GM18873 (cell line): ENCODE measurements at regions not wholly inside any gene's neighbourhood (a gene's known extent, or its start where the extent isn't known, plus 50 kb on each side); places are given as distances from the start of the nearest gene placed in this dataset.
"Not testable (repeated sequence)": the region's sequence is repeated elsewhere in the genome, so short reads cannot be mapped to it uniquely, and the experiment has no call there.

Source experiments
- ATAC-seq: cut with Tn5 transposase; IDR thresholded peaks from one replicate; pipeline ENCODE4 v1.9.1; 2021; ENCODE audit warnings: mild to moderate bottlenecking, moderate library complexity, moderate number of reproducible peaks; ENCODE audit not compliant: unreplicated experiment, low FRiP score

GRCh38 chr14:71610149-71610548 is 322.1 kb upstream of the RGS6 start:
- ATAC-seq, result no peak

GRCh38 chr14:71610797-71611196 is 321.4 kb upstream of the RGS6 start:
- ATAC-seq, result no peak

- ATAC-seq, result no peak
Observed at GRCh38 chr14:71613168-71613567, 319.1 kb upstream of the RGS6 start.

DNA sequence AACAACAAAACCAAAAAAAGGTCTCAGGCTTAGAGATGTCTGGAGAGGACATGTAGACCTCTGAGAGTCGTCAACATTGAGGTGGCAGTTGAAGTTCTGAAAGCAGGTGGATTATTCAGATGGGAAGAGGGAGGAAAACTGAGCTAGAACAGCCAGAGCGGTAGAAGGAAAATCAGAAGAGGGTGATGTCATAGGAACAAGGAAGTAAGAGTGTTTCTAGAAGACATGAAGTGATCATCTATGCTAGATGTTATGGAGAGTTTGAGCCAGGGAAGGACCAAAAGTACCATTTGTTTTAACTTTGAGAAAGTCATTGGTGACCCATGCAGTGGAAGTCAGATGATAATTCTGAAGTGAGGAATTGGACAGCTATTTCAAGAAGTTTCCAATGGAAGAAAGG is 316.2 kb upstream of the RGS6 start:
- no peak for ATAC-seq

DNA sequence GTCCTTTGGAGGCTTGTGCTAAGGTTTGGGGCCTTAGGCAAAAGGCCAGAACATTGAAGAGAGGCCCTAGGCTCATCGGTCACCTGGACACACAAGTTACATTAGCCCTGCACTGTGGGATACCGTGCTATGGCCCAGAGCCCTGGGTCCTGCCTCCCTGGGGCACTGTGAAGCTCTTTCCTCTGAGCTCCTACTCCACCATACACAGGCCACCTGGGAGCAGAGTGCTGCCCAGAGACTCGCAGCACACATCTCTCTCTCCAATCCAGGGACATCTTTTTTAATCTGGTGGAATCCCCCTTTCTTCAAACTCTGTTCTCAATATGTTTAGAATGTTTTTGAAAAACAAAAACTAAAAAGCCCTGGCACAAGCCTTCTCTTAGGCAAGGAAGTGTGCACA is 314.2 kb upstream of the RGS6 start:
- ATAC-seq, result no peak

DNA sequence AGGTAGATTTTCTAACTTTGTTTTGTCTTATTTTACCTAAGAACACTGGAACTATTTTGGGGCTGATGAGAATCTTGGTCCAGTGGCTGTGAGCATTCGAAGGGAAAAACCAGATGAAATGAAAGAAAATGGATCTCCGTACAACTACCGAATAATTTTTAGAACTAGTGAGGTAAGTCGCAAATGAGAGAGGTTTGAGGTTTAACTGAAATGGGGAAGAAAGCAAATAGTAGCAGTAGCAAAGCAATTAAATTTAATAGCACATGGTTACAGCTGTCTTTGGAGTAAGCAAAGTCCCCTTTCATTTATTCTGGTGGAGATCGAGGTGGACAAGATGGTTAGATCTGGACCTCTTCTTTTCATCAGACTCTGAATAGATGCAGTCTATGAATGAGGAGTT is 313.5 kb upstream of the RGS6 start:
- no peak for ATAC-seq

- ATAC-seq, result no peak
Observed at GRCh38 chr14:71619472-71619871, 312.8 kb upstream of the RGS6 start.

DNA sequence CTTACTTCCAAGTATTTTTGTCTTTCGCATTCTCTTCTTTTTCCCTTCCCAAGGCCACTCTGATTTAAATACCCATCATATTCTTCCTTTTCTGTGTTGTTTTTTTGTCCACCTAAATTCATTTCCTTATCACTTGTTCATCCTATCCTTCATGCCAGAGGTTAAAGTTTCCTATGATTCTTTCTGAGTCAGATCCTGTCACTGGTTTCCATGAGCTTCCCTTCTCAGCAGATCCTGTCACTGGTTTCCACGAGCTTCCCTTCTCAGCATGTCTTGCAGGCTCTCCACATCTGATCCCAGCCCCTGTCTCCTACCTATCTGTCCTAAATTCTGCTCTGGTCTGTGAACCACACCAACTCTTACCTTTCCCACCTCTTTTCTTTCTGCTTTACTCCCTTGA is 311.8 kb upstream of the RGS6 start:
- ATAC-seq, result no peak

- ATAC-seq, result no peak
Observed at GRCh38 chr14:71621276-71621675, 311.0 kb upstream of the RGS6 start.

GRCh38 chr14:71621980-71622605 is 310.1 kb upstream of the RGS6 start:
- no peak for ATAC-seq

DNA sequence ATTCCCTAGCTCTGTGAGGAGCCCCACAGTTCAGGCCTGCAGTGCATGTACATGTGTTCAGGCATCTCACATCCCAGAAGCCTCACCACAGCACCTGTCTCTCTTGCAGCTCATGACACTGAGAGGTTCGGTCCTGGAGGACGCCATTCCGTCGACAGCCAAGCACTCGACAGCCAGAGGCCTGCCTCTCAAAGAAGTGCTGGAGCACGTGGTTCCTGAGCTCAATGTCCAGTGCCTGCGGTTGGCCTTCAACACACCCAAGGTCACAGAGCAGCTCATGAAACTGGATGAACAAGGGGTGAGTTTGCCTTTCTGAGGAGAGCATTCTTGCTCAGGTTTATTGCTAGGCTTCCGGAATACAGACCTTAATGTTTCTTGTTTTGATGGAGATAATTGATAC is 308.3 kb upstream of the RGS6 start:
- ATAC-seq, result no peak

GRCh38 chr14:71625175-71625574 is 307.1 kb upstream of the RGS6 start:
- no peak for ATAC-seq

DNA sequence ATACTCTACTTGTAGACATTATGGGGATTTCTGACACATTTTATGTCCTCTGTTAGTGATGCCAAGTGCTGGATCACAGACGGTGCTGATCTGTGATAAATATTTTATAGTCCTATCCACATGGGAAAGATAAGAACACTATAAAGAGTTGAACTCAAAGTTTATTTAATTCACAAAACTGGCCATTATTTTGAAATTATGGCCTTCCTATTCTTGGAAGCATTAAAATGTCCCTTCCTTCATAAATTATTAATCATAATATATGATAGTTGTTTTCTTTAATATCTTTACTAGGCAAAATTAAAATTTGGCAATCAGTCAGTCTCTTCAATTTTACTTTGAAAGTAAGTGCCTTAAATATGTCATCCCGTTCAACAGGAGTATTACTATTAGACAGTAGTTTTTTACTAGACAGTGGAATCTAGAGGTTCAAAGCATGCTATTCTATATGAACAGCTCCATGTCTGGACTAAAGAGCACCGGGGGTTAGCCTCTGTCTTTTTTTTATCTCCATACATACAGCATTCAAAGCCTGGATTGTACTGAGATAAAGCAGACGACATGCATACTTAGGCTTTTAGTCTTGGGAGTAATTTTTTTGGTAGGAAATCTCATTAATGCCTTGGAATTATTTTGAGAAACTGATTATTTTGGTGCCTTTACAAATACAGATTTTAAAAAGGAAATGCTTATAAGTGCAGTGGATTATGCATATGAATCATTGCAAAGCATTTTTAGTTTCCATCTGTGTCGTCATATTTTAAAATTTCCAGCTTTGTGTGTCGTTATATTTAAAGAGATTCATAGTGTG is 306.1 kb upstream of the RGS6 start:
- ATAC-seq, result no peak

GRCh38 chr14:71628433-71628832 is 303.8 kb upstream of the RGS6 start:
- ATAC-seq, result no peak

- ATAC-seq, result no peak
Observed at GRCh38 chr14:71629250-71629649, 303.0 kb upstream of the RGS6 start.

DNA sequence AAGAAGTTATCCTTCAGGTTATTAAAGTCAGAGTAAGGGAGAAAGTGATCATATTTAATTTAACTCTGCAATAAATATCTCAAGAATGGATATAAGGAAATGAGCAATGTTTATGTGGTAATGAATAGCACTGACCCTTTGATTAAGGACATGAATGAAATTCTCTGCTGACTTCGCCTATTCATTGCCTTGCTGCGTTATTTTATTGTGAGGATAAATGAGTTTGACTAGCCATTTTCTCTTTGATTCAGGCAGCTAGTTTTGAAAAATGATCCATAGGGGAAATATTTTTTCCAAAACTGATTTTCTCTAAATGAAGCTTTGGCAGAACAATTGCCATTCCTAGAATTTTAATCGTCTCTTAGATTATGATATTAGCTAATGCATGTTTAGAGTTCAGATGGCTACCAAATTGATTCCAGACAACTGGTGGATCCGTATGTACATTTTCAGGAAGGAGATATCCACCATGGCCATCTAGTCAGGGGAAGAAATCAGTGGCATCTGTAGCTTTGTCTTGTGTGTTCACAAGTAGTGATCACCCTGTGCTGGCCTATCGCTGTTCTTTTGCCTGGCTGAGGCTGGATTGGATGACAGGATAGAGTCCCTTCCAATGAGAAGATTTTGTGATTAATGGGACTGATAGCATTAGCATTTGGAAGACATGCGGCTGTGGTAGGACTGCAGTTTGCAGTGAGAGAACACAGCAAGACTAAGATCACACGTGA is 302.3 kb upstream of the RGS6 start:
- no peak for ATAC-seq

- not testable (repeated sequence) for ATAC-seq
Observed at GRCh38 chr14:71631030-71631429, 301.2 kb upstream of the RGS6 start.

GRCh38 chr14:71632440-71632946 is 299.7 kb upstream of the RGS6 start:
- ATAC-seq, result no peak

GRCh38 chr14:71636076-71636475 is 296.2 kb upstream of the RGS6 start:
- no peak for ATAC-seq

- no peak for ATAC-seq
Observed at GRCh38 chr14:71636820-71637471, 295.3 kb upstream of the RGS6 start.
